ENCODE measurements at regions not wholly inside any gene's neighbourhood (a gene's known extent, or its start where the extent isn't known, plus 50 kb on each side); places are given as distances from the start of the nearest gene placed in this dataset.

GRCh38 chr11:70500076-70500847, 101.9 kb downstream of the CTTN start:
- intact Hi-C loops (cut with DNase I): no loop called here
- ATAC-seq (ENCODE audit: poor library complexity): no peak
- peak; percentile 32 for DNase-seq

DNA sequence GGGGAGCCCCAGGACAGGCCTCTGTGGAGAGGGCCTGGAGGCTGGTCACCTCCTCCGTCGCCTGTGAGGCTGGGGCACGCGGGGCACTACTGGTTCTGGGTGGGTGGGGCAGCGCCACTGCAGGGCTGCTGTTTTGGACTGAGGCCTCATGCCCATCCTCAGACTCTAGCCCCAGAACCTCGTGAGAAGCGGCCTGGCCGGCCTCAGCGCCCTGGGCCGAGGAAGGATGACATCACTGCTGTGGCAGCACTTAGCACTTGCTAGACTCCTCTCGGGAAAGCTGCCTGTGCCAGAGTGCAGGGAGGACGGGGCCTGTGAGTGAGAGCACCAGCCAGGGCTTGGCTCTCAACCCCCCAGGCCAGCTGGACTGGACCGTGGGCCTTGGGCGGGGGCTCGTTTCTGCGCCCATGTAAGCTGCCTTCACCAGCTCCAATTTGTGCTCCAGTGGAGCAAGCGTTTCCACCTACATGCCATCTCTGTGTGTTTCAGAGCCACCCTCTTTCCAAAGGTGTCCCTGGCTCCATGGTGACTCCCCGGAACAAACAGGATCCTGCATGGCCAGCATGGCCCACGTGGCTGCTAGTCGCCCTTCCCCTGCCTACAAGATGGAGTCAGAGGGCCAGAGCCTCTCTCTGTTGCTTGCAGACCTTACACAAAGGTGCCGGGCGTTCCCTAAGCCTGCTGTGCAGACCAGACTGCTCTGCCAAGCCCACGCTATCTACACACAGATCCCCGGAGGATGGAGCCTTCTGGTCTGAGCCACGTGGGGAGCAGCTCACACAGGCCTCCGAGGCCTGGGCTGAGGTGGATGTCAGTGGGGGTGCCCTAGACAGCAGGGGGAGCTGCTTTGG, 102.9 kb downstream of the CTTN start:
- DNase-seq: peak; percentile 73
- ATAC-seq (ENCODE audit: poor library complexity): peak; percentile 85

GRCh38 chr11:70501933-70502540, 103.7 kb downstream of the CTTN start:
- peak; percentile 24 for DNase-seq
- intact Hi-C loops (cut with DNase I): no loop called here
- no peak for ATAC-seq (ENCODE audit: poor library complexity)

More for the DNA sequence above, 102.9 kb downstream of the CTTN start:
- intact Hi-C loops (cut with DNase I): no loop called here

GRCh38 chr11:70502677-70503467, 104.5 kb downstream of the CTTN start:
- no peak for ATAC-seq (ENCODE audit: poor library complexity)
- intact Hi-C loops (cut with DNase I): no loop called here
- peak; percentile 19 for DNase-seq

GRCh38 chr11:70503468-70504221, 105.3 kb downstream of the CTTN start:
- peak; percentile 18 for ATAC-seq (ENCODE audit: poor library complexity)
- DNase-seq: peak; percentile 33
- intact Hi-C loops (cut with DNase I): no loop called here

DNA sequence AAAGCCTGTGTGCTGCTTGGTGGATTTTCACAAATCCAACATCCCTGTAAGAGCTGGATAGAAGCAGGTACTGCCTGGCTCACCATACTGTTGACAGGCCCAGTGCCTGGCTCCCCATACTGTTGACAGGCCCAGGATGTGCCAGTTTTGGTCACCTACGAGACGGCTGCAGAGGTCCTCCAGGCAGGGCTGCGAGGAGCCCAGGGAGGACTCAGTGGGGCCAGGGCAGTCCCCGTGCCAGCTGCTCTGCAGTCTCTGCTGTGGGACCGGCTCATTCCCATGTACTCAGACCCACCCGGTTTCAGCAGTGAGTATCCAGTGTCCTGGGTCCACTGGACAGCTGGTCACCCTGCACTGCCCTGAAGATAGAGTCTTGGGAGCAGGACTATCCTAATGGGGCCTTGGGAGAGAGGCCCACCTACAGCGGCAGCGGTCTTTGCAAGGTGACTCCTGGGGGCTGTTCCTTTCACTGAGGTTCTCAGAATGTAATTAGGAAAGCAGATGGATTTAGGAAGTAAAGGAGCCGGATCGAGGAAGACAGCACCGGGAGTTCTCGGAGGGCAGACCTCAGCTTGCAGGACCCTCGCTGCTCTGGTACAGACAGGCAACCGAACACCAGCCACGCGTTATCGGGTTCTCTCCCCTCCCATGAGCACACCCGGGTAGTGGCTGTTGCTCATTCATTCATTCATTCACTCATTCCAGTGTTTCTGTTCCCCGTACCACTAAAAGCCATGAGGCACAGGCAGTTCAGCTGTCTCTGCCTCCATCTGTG, 106.1 kb downstream of the CTTN start:
- ATAC-seq (ENCODE audit: poor library complexity) (peak; percentile 61), DNase-seq (peak; percentile 46)
- intact Hi-C loops (cut with DNase I): no loop called here

DNA sequence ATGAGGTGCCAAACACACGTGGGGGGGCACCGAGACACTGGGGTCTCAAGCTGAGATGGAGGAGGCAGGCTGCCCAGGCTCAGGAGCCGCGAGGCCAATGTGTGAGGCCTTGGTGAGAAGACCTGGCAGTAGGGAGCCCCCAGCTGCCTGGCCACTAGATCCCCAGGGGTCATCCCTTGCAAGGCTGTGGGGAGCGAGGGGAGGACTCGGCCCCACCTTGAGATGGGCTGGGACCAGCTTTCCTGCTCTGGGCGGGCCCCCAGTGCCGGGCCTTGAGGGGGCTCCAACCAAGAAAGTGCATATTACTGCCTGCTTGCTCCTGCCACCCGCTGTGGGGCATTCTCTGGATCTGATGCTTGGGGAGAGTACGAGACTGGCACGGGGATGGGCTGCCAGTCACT, 107.0 kb downstream of the CTTN start:
- DNase-seq: peak; percentile 27
- ATAC-seq (ENCODE audit: poor library complexity): no peak

DNA sequence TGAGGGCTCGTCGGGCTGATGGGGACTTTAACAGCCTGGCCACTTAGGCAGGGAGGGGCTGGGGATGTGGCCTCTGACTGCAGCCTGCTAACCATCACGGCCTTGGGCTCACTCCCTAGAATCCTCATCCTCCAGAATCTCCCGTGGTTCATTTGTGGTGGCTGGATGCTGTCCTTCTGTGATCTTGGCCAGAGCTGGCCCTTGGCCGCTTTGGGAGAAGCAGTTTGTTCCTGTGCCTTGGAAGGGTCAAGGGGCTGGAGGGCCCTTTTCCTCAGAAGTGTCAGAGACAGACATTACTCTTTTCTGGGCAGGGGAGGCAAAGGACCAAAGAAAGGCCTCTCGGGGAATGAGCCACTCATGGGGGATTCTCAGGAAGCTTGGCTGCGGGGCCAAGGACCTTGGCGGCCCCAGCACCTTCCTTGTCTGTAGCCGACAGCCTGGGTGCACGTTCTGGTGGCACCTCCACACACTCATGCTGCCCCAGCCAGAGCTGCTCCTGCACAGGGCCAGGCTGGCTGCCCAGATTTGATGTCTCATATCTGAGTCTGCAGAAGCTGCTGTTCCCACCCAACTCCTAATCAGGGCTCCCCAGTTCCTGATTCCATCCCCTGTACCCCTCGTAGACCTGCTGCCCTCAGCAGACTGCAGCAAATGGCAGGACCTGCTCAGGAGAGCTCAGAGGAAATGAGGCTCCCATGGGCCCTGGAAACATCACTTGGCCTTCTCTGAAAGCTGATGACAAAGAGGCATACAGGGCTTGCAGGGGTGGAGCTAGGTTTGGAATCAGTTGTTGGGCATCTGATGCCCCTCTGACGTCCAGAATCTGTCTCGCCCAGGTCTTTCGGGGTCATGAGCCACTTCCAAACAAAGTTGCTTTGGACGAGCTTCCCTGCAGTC, 107.7 kb downstream of the CTTN start:
- ATAC-seq (ENCODE audit: poor library complexity): no peak

More for the DNA sequence above, 107.0 kb downstream of the CTTN start:
- intact Hi-C loops (cut with DNase I): no loop called here

DNA sequence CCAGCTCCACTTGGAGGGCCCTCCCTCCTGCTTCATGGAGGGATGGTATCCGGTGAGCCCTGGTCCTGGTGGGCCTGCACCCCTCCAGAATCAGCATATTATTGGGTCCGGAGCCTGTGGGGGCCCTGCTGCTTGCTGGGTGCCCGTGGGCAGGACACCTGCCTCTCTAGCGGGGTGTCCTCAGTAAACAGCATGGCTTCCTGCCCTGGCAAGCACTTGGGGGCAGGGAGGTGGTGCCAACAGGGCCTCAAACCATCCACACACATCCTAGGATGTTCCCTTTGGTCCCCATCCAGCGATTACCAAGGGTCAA, 108.3 kb downstream of the CTTN start:
- intact Hi-C loops (cut with DNase I): no loop called here
- ATAC-seq (ENCODE audit: poor library complexity) (no peak), DNase-seq (peak; percentile 10)

More for the DNA sequence above, 107.7 kb downstream of the CTTN start:
- intact Hi-C loops (cut with DNase I): no loop called here
- DNase-seq: peak; percentile 22

DNA sequence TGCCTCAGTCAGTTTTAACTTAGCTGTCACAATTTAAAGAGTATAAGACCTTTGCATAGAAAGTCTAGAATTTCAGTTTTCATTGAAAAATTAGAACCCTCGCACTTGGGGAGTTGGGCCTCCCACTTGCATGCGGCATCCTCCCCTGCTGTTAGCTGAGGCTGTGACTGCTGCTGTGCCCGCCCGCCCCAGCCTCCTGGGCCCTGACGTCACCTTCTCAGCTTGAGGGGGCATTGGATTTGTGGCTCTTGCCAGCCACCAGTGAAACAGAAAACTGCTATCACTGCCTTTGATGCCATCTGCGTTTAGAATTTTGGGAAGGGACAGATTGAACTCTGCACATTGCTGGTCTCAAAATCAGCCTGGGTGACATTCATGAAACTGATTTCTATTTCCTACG, 108.7 kb downstream of the CTTN start:
- no peak for DNase-seq
- intact Hi-C loops (cut with DNase I): no loop called here
- ATAC-seq (ENCODE audit: poor library complexity): no peak

DNA sequence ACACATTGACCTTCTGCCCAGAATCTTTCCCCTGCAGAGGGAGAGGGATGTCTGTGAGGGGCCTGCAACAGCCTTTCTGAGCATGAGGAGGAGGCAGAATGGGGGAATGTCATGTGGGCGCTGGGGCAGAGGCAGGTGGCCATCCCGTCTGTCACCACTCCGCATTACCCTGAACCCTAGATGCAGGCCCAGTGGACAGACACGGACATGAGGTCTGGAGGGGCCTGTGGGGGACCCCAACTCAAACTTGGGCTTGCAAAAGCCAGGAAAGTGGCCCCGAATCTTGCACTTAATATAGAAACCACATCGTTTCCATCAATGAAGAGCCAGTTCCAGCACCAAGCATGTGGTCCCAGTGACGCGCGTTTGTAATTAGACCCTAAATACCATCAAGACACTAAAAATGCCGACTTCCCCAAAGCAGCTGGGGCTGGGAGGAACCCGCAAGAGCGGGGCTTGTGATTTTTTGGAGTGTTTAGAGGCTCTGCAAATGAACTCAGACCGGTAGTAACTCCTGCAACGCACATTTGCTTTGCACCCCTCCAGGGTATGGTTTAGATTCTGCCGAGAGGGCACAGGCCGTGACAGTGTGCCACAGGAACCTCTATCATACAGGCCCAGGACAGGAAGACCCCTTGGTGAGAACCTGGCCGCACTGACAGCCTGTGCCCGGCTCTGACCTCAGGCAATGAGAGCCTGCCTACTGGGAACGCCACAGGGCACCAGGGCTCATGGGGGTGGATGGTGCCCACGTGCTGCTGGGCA, 109.3 kb downstream of the CTTN start:
- DNase-seq (peak; percentile 3), ATAC-seq (ENCODE audit: poor library complexity) (no peak)
- intact Hi-C loops (cut with DNase I): no loop called here

DNA sequence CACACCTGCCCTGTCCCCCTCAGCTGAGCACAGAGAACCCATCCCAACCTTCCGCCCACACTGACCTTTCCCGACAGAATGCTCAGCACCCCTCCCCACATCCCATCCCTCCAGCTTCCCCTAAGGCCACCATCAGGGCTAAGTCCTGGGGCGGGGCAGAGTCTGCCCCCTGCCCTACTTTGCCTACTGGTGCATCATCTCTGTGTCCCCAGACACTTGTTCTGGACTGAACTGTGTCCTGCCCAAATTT, 109.8 kb downstream of the CTTN start:
- DNase-seq (peak; percentile 4), ATAC-seq (ENCODE audit: poor library complexity) (no peak)
- intact Hi-C loops (cut with DNase I): no loop called here

GRCh38 chr11:70509476-70509875, 111.1 kb downstream of the CTTN start:
- intact Hi-C loops (cut with DNase I): no loop called here
- DNase-seq (peak; percentile 23), ATAC-seq (ENCODE audit: poor library complexity) (no peak)

DNA sequence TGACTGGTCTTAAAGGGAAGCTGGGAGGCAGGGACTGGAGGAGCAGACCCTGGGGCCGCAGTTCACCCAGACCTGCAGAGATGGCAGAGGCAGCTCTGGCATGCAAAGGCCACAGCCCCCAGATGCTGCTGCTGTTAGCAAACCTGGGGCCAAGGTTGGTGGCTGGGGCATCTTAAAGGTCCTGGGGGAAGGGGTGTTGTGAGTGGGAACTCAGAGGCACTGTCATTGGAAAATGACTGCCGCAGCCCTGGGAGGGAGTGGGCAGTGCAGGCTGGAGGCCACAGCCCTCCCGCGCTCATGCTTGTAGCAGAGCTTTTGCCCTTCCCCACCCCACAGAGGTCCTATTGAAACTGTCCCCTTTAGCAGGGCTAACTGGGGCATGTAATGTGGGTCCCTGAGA, 111.8 kb downstream of the CTTN start:
- DNase-seq: peak; percentile 19
- no peak for ATAC-seq (ENCODE audit: poor library complexity)
- intact Hi-C loops (cut with DNase I): no loop called here

DNA sequence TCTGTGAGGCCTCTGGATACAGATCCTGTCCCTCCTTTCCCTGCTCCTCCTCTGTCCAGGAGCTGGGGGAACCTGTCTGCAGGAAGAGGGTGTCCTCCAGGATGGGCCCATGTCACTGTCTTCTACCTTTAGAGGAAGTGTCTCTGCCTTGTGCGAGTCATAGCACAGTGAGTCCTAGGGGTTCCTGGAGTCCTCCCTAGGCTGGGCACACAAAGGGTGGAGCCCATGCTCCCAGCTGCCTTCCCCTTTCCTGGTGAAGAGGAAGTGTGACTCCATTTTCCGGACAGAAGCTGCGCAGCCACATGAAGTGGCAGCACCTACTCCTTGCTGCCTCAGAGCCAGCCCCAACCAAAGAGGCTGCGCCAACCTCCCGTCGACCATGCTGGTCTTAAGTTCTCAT, 112.2 kb downstream of the CTTN start:
- DNase-seq (peak; percentile 10), ATAC-seq (ENCODE audit: poor library complexity) (no peak)
- intact Hi-C loops (cut with DNase I): no loop called here

GRCh38 chr11:70511345-70511744, 113.0 kb downstream of the CTTN start:
- intact Hi-C loops (cut with DNase I): no loop called here
- ATAC-seq (ENCODE audit: poor library complexity): no peak
- DNase-seq: peak; percentile 10
